GM23338 (cell line): ENCODE measurements at regions not wholly inside any gene's neighbourhood (a gene's known extent, or its start where the extent isn't known, plus 50 kb on each side); places are given as distances from the start of the nearest gene placed in this dataset.

Experiments used
- ATAC-seq: fragments of 200-7000 bp; cut with Tn5 transposase; 3 replicates; pipeline ENCODE4 v1.9.1; 2020
- DNase-seq: peaks from one replicate; pipeline ENCODE4 v3.0.0-alpha.2; 2015; ENCODE audit warnings: low spot score
- H2AFZ ChIP-seq: fragments of 200-600 bp; sonication (generic); 2 replicates; pipeline ENCODE4 v1.8.0; 2016; ENCODE audit warnings: antibody characterized with exemption, mild to moderate bottlenecking, moderate library complexity
- H3F3A ChIP-seq: fragments of 200-600 bp; sonication (generic); replicated peaks from 2 replicates; pipeline ENCODE4 v1.8.0; 2017; ENCODE audit warnings: antibody characterized with exemption, mixed run types, low read depth
- H3K27ac ChIP-seq: fragments of 200-600 bp; sonication (generic); 2 replicates; pipeline ENCODE4 v1.6.1; 2016; ENCODE audit warnings: low read depth
- H3K27me3 ChIP-seq: fragments of 200-600 bp; sonication (generic); 2 replicates; pipeline ENCODE4 v1.8.0; 2016; ENCODE audit warnings: mild to moderate bottlenecking, mixed run types, moderate library complexity; ENCODE audit not compliant: insufficient read depth
- H3K36me3 ChIP-seq: fragments of 200-600 bp; sonication (generic); 2 replicates; pipeline ENCODE4 v1.8.0; 2016; ENCODE audit warnings: mild to moderate bottlenecking; ENCODE audit not compliant: insufficient read depth
- H3K4me1 ChIP-seq: fragments of 200-600 bp; sonication (generic); 2 replicates; pipeline ENCODE4 v1.8.0; 2016; ENCODE audit warnings: mild to moderate bottlenecking, moderate library complexity; ENCODE audit not compliant: insufficient read depth
- H3K4me2 ChIP-seq: fragments of 200-600 bp; sonication (generic); 2 replicates; pipeline ENCODE4 v1.7.1; 2017; ENCODE audit warnings: mixed run types
- H3K4me3 ChIP-seq: fragments of 200-600 bp; sonication (generic); 2 replicates; pipeline ENCODE4 v1.6.1; 2016; ENCODE audit warnings: mixed run types
- H3K79me2 ChIP-seq: fragments of 200-600 bp; sonication (generic); replicated peaks from 2 replicates; pipeline ENCODE4 v1.8.0; 2017; ENCODE audit warnings: mild to moderate bottlenecking; ENCODE audit not compliant: insufficient read depth
- H3K9me2 ChIP-seq: fragments of 200-600 bp; sonication (generic); 2 replicates; pipeline ENCODE4 v1.8.0; 2017; ENCODE audit not compliant: insufficient read depth
- H4K20me1 ChIP-seq: fragments of 200-600 bp; sonication (generic); replicated peaks from 2 replicates; pipeline ENCODE4 v1.8.0; 2017; ENCODE audit warnings: mild to moderate bottlenecking; ENCODE audit not compliant: insufficient read depth
- H3K27ac Mint-ChIP-seq: 2 replicates; pipeline ENCODE4 v1.8.0; 2020; ENCODE audit warnings: inconsistent platforms, mild to moderate bottlenecking, moderate library complexity, mixed read lengths
- H3K27me3 Mint-ChIP-seq: 3 replicates; pipeline ENCODE4 v1.8.0; 2022; ENCODE audit warnings: low read depth, mild to moderate bottlenecking, moderate library complexity, mixed read lengths, inconsistent platforms; ENCODE audit not compliant: insufficient read depth, poor library complexity
- H3K36me3 Mint-ChIP-seq: 3 replicates; pipeline ENCODE4 v1.8.0; 2021; ENCODE audit warnings: low read depth, mild to moderate bottlenecking, inconsistent platforms, moderate library complexity, mixed read lengths
- H3K4me1 Mint-ChIP-seq: 3 replicates; pipeline ENCODE4 v1.8.0; 2020; ENCODE audit warnings: mild to moderate bottlenecking, inconsistent platforms, mixed read lengths
- H3K4me3 Mint-ChIP-seq: 3 replicates; pipeline ENCODE4 v1.8.0; 2021; ENCODE audit warnings: moderate library complexity, mild to moderate bottlenecking, inconsistent platforms, mixed read lengths
- H3K9me3 Mint-ChIP-seq: 3 replicates; pipeline ENCODE4 v1.8.0; 2020; ENCODE audit warnings: moderate library complexity, mild to moderate bottlenecking, inconsistent platforms, mixed read lengths
- CREB1 ChIP-seq: fragments of 250-450 bp; sonication (Bioruptor Pico); IDR thresholded peaks from 2 replicates; pipeline ENCODE4 v1.5.0; 2020; ENCODE audit warnings: low read depth, mild to moderate bottlenecking, moderate library complexity
- CTCF ChIP-seq, 2 experiments: fragments of 200-600 bp in 1 of 2; sonication (generic) in 1 of 2; conservative IDR thresholded peaks; 2 replicates each; pipeline versions ENCODE4 v1.5.1 to v1.6.1; 2016 to 2017; ENCODE audit warnings: antibody characterized with exemption in 2 of 2, low read depth in 2 of 2, mild to moderate bottlenecking in 2 of 2, moderate library complexity in 1 of 2
- EZH2phosphoT487 ChIP-seq: fragments of 200-600 bp; sonication (generic); IDR thresholded peaks from one replicate; pipeline ENCODE4 v1.8.1; 2018; ENCODE audit warnings: antibody characterized with exemption; ENCODE audit not compliant: unreplicated experiment
- JUNB ChIP-seq: IDR thresholded peaks from one replicate; pipeline ENCODE4 v1.6.1; 2016; ENCODE audit warnings: antibody characterized with exemption; ENCODE audit not compliant: unreplicated experiment
- STAT1 ChIP-seq: IDR thresholded peaks from one replicate; pipeline ENCODE4 v1.6.1; 2016; ENCODE audit warnings: antibody characterized with exemption; ENCODE audit not compliant: unreplicated experiment
- ZNF114 ChIP-seq: fragments of 250-450 bp; sonication (Bioruptor Pico); IDR thresholded peaks from 2 replicates; pipeline ENCODE4 v1.5.0; 2020; ENCODE audit warnings: mild to moderate bottlenecking, moderate library complexity
- ZNF462 ChIP-seq: fragments of 250-450 bp; sonication (Bioruptor Pico); IDR thresholded peaks from 2 replicates; pipeline ENCODE4 v1.5.0; 2020; ENCODE audit warnings: mild to moderate bottlenecking, moderate library complexity

- TF ChIP-seq ZNF462 (CRISPR knock-in tag), result no peak
- no peak for TF ChIP-seq STAT1
- no peak for TF ChIP-seq ZNF114 (CRISPR knock-in tag)
- no peak for TF ChIP-seq EZH2phosphoT487
These were observed 811.6 kb upstream of the AMELY start (continued) for GRCh38 chrY:7723127-7723526.

GRCh38 chrY:7722566-7722965 is 811.0 kb upstream of the AMELY start:
- H3K27ac Mint-ChIP-seq, result no peak overlapping the region
- no peaks in the 10 kb centered on the region for H3K27me3 Mint-ChIP-seq
- H3K9me3 Mint-ChIP-seq, result no peaks in the 10 kb centered on the region; the same call in 2 of the 3 replicates
- no peaks in the 10 kb centered on the region for H3K36me3 Mint-ChIP-seq
- ATAC-seq (no peak), DNase-seq (no peak)
- Histone ChIP-seq H3K27me3 (no peaks in the 10 kb centered on the region), H4K20me1 (no peaks in the 10 kb centered on the region), H2AFZ (no peak overlapping the region), H3K4me1 (no peaks in the 10 kb centered on the region), H3K79me2 (no peaks in the 10 kb centered on the region), H3K27ac (no peak overlapping the region), H3K36me3 (no peaks in the 10 kb centered on the region), H3F3A (no peaks in the 10 kb centered on the region), H3K4me3 (no peak overlapping the region), H3K4me2 (no peak overlapping the region), H3K9me2 (no peaks in the 10 kb centered on the region)
- H3K4me3 Mint-ChIP-seq, result no peak overlapping the region
- peaks cover 6% of the 10 kb centered on the region; the same call in 2 of the 3 replicates for H3K4me1 Mint-ChIP-seq
- TF ChIP-seq CREB1 (CRISPR knock-in tag), result no peak
- no peak for TF ChIP-seq JUNB
- TF ChIP-seq ZNF114 (CRISPR knock-in tag), result no peak
- no peak for TF ChIP-seq ZNF462 (CRISPR knock-in tag)
- no peak for TF ChIP-seq CTCF (conservative IDR thresholded peaks at IDR 0.05; ENCODE audit: low read depth in 2 of 2)
